GM23338 (cell line): ENCODE measurements at regions not wholly inside any gene's neighbourhood (a gene's known extent, or its start where the extent isn't known, plus 50 kb on each side); places are given as distances from the start of the nearest gene placed in this dataset.

Experiments used
- ATAC-seq: fragments of 200-7000 bp; cut with Tn5 transposase; 3 replicates; pipeline ENCODE4 v1.9.1; 2020
- DNase-seq: peaks from one replicate; pipeline ENCODE4 v3.0.0-alpha.2; 2015; ENCODE audit warnings: low spot score
- H2AFZ ChIP-seq: fragments of 200-600 bp; sonication (generic); 2 replicates; pipeline ENCODE4 v1.8.0; 2016; ENCODE audit warnings: antibody characterized with exemption, mild to moderate bottlenecking, moderate library complexity
- H3F3A ChIP-seq: fragments of 200-600 bp; sonication (generic); replicated peaks from 2 replicates; pipeline ENCODE4 v1.8.0; 2017; ENCODE audit warnings: antibody characterized with exemption, mixed run types, low read depth
- H3K27ac ChIP-seq: fragments of 200-600 bp; sonication (generic); 2 replicates; pipeline ENCODE4 v1.6.1; 2016; ENCODE audit warnings: low read depth
- H3K27me3 ChIP-seq: fragments of 200-600 bp; sonication (generic); 2 replicates; pipeline ENCODE4 v1.8.0; 2016; ENCODE audit warnings: mild to moderate bottlenecking, mixed run types, moderate library complexity; ENCODE audit not compliant: insufficient read depth
- H3K36me3 ChIP-seq: fragments of 200-600 bp; sonication (generic); 2 replicates; pipeline ENCODE4 v1.8.0; 2016; ENCODE audit warnings: mild to moderate bottlenecking; ENCODE audit not compliant: insufficient read depth
- H3K4me1 ChIP-seq: fragments of 200-600 bp; sonication (generic); 2 replicates; pipeline ENCODE4 v1.8.0; 2016; ENCODE audit warnings: mild to moderate bottlenecking, moderate library complexity; ENCODE audit not compliant: insufficient read depth
- H3K4me2 ChIP-seq: fragments of 200-600 bp; sonication (generic); 2 replicates; pipeline ENCODE4 v1.7.1; 2017; ENCODE audit warnings: mixed run types
- H3K4me3 ChIP-seq: fragments of 200-600 bp; sonication (generic); 2 replicates; pipeline ENCODE4 v1.6.1; 2016; ENCODE audit warnings: mixed run types
- H3K79me2 ChIP-seq: fragments of 200-600 bp; sonication (generic); replicated peaks from 2 replicates; pipeline ENCODE4 v1.8.0; 2017; ENCODE audit warnings: mild to moderate bottlenecking; ENCODE audit not compliant: insufficient read depth
- H3K9me2 ChIP-seq: fragments of 200-600 bp; sonication (generic); 2 replicates; pipeline ENCODE4 v1.8.0; 2017; ENCODE audit not compliant: insufficient read depth
- H4K20me1 ChIP-seq: fragments of 200-600 bp; sonication (generic); replicated peaks from 2 replicates; pipeline ENCODE4 v1.8.0; 2017; ENCODE audit warnings: mild to moderate bottlenecking; ENCODE audit not compliant: insufficient read depth
- H3K27ac Mint-ChIP-seq: 2 replicates; pipeline ENCODE4 v1.8.0; 2020; ENCODE audit warnings: inconsistent platforms, mild to moderate bottlenecking, moderate library complexity, mixed read lengths
- H3K27me3 Mint-ChIP-seq: 3 replicates; pipeline ENCODE4 v1.8.0; 2022; ENCODE audit warnings: low read depth, mild to moderate bottlenecking, moderate library complexity, mixed read lengths, inconsistent platforms; ENCODE audit not compliant: insufficient read depth, poor library complexity
- H3K36me3 Mint-ChIP-seq: 3 replicates; pipeline ENCODE4 v1.8.0; 2021; ENCODE audit warnings: low read depth, mild to moderate bottlenecking, inconsistent platforms, moderate library complexity, mixed read lengths
- H3K4me1 Mint-ChIP-seq: 3 replicates; pipeline ENCODE4 v1.8.0; 2020; ENCODE audit warnings: mild to moderate bottlenecking, inconsistent platforms, mixed read lengths
- H3K4me3 Mint-ChIP-seq: 3 replicates; pipeline ENCODE4 v1.8.0; 2021; ENCODE audit warnings: moderate library complexity, mild to moderate bottlenecking, inconsistent platforms, mixed read lengths
- H3K9me3 Mint-ChIP-seq: 3 replicates; pipeline ENCODE4 v1.8.0; 2020; ENCODE audit warnings: moderate library complexity, mild to moderate bottlenecking, inconsistent platforms, mixed read lengths
- EZH2 ChIP-seq: fragments of 200-600 bp; sonication (generic); IDR thresholded peaks from one replicate; pipeline ENCODE4 v1.8.0; 2017; ENCODE audit warnings: antibody characterized with exemption, mild to moderate bottlenecking, low read depth; ENCODE audit not compliant: unreplicated experiment
- JUNB ChIP-seq: IDR thresholded peaks from one replicate; pipeline ENCODE4 v1.6.1; 2016; ENCODE audit warnings: antibody characterized with exemption; ENCODE audit not compliant: unreplicated experiment
- NANOG ChIP-seq: IDR thresholded peaks from 2 replicates; pipeline ENCODE4 v1.6.1; 2016; ENCODE audit warnings: antibody characterized with exemption, borderline replicate concordance
- POLR2AphosphoS5 ChIP-seq: IDR thresholded peaks from 2 replicates; pipeline ENCODE4 v1.6.1; 2016; ENCODE audit warnings: antibody characterized with exemption, low read depth
- ZNF114 ChIP-seq: fragments of 250-450 bp; sonication (Bioruptor Pico); IDR thresholded peaks from 2 replicates; pipeline ENCODE4 v1.5.0; 2020; ENCODE audit warnings: mild to moderate bottlenecking, moderate library complexity
- ZNF331 ChIP-seq: fragments of 250-450 bp; sonication (Bioruptor Pico); IDR thresholded peaks from 2 replicates; pipeline ENCODE4 v1.5.0; 2020; ENCODE audit warnings: low read depth, mild to moderate bottlenecking, moderate library complexity
- TF ChIP-seq, protein P1 (sequence below), 2 experiments: fragments of 200-600 bp in 1 of 2; sonication (generic) in 1 of 2; conservative IDR thresholded peaks; 2 replicates each; pipeline versions ENCODE4 v1.5.1 to v1.6.1; 2016 to 2017; ENCODE audit warnings: antibody characterized with exemption in 2 of 2, low read depth in 2 of 2, mild to moderate bottlenecking in 2 of 2, moderate library complexity in 1 of 2
- TF ChIP-seq, protein P2 (sequence below): IDR thresholded peaks from one replicate; pipeline ENCODE4 v1.6.1; 2018; ENCODE audit warnings: antibody characterized with exemption; ENCODE audit not compliant: unreplicated experiment
- TF ChIP-seq, protein P3 (sequence below): IDR thresholded peaks from 2 replicates; pipeline ENCODE4 v1.6.1; 2016; ENCODE audit warnings: antibody characterized with exemption

DNA sequence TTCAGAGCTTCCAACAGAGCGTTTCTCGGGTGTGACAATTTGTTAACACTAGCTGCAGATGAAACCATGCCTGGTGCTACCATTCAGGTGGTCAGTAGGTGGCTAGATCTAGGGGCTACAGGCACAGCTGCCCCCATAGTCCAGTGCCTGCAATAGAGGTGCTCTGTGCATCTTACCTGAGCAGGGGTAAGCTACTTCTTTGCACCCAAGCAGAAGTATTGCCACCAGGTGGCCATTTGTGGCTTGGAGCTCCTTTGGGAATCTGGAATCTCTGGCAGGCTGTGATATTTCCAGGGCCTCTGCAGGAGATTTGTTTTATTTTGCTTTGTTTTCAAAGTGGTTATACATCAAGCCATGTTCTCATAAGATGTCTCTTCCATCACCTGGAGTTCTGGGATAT, 170.7 kb upstream of the PUDP start:
- TF ChIP-seq, protein P1, sequence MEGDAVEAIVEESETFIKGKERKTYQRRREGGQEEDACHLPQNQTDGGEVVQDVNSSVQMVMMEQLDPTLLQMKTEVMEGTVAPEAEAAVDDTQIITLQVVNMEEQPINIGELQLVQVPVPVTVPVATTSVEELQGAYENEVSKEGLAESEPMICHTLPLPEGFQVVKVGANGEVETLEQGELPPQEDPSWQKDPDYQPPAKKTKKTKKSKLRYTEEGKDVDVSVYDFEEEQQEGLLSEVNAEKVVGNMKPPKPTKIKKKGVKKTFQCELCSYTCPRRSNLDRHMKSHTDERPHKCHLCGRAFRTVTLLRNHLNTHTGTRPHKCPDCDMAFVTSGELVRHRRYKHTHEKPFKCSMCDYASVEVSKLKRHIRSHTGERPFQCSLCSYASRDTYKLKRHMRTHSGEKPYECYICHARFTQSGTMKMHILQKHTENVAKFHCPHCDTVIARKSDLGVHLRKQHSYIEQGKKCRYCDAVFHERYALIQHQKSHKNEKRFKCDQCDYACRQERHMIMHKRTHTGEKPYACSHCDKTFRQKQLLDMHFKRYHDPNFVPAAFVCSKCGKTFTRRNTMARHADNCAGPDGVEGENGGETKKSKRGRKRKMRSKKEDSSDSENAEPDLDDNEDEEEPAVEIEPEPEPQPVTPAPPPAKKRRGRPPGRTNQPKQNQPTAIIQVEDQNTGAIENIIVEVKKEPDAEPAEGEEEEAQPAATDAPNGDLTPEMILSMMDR (conservative IDR thresholded peaks at IDR 0.05; ENCODE audit: low read depth in 2 of 2), result peak; percentile 24 to 47; a peak in 2 of 4 replicates
- no peak for TF ChIP-seq JUNB
- peaks cover 5% of the 10 kb centered on the region; the same call in 1 of the 3 replicates for H3K4me1 Mint-ChIP-seq
- Histone ChIP-seq H3K4me3 (no peak overlapping the region), H3K4me2 (no peak overlapping the region), H3K79me2 (no peaks in the 10 kb centered on the region), H3K27ac (no peak overlapping the region), H3K9me2 (no peaks in the 10 kb centered on the region), H4K20me1 (no peaks in the 10 kb centered on the region), H2AFZ (no peak overlapping the region), H3K36me3 (no peaks in the 10 kb centered on the region), H3K27me3 (no peaks in the 10 kb centered on the region), H3K4me1 (no peaks in the 10 kb centered on the region), H3F3A (no peaks in the 10 kb centered on the region)
- H3K36me3 Mint-ChIP-seq, result no peaks in the 10 kb centered on the region
- H3K9me3 Mint-ChIP-seq, result no peaks in the 10 kb centered on the region
- H3K27me3 Mint-ChIP-seq, result no peaks in the 10 kb centered on the region
- peak; percentile 36; the same call in 2 of the 3 replicates for ATAC-seq
- DNase-seq, result peak; percentile 11
- no peak overlapping the region for H3K27ac Mint-ChIP-seq
- H3K4me3 Mint-ChIP-seq, result no peak overlapping the region

DNA sequence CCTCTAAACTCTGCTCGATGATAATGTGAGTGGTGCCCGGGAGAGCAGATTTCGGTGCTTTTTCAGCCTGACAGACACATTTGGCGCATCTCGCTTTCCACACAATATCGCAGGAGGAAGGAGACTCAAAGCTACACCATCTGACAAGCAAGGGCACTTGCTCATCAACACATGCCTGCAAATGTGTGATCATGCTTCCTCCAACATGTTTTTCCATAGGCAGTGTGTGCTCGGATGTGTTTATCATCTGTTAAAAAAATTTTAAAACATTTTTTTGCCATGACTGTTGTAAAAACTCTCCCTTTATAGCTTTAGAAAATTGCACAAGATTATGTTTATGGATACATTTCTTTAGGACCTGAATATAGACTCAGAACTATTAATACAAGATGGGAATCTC, 170.3 kb upstream of the PUDP start:
- no peak overlapping the region for H3K27ac ChIP-seq
- DNase-seq (no peak), ATAC-seq (no peak)
- no peaks in the 10 kb centered on the region for H3K36me3 ChIP-seq
- H2AFZ ChIP-seq, result no peak overlapping the region
- Mint-ChIP-seq H3K27me3 (no peaks in the 10 kb centered on the region), H3K36me3 (no peaks in the 10 kb centered on the region), H3K9me3 (no peaks in the 10 kb centered on the region), H3K4me3 (no peak overlapping the region), H3K4me1 (peaks cover 5% of the 10 kb centered on the region; the same call in 1 of the 3 replicates), H3K27ac (no peak overlapping the region)
- H3K4me3 ChIP-seq, result no peak overlapping the region
- no peaks in the 10 kb centered on the region for H3K4me1 ChIP-seq
- H3K9me2 ChIP-seq, result no peaks in the 10 kb centered on the region
- no peak overlapping the region for H3K4me2 ChIP-seq
- no peaks in the 10 kb centered on the region for H4K20me1 ChIP-seq
- H3F3A ChIP-seq, result no peaks in the 10 kb centered on the region
- H3K79me2 ChIP-seq, result no peaks in the 10 kb centered on the region
- no peaks in the 10 kb centered on the region for H3K27me3 ChIP-seq
- TF ChIP-seq, protein P2, sequence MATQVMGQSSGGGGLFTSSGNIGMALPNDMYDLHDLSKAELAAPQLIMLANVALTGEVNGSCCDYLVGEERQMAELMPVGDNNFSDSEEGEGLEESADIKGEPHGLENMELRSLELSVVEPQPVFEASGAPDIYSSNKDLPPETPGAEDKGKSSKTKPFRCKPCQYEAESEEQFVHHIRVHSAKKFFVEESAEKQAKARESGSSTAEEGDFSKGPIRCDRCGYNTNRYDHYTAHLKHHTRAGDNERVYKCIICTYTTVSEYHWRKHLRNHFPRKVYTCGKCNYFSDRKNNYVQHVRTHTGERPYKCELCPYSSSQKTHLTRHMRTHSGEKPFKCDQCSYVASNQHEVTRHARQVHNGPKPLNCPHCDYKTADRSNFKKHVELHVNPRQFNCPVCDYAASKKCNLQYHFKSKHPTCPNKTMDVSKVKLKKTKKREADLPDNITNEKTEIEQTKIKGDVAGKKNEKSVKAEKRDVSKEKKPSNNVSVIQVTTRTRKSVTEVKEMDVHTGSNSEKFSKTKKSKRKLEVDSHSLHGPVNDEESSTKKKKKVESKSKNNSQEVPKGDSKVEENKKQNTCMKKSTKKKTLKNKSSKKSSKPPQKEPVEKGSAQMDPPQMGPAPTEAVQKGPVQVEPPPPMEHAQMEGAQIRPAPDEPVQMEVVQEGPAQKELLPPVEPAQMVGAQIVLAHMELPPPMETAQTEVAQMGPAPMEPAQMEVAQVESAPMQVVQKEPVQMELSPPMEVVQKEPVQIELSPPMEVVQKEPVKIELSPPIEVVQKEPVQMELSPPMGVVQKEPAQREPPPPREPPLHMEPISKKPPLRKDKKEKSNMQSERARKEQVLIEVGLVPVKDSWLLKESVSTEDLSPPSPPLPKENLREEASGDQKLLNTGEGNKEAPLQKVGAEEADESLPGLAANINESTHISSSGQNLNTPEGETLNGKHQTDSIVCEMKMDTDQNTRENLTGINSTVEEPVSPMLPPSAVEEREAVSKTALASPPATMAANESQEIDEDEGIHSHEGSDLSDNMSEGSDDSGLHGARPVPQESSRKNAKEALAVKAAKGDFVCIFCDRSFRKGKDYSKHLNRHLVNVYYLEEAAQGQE, result no peak
- TF ChIP-seq, protein P3, sequence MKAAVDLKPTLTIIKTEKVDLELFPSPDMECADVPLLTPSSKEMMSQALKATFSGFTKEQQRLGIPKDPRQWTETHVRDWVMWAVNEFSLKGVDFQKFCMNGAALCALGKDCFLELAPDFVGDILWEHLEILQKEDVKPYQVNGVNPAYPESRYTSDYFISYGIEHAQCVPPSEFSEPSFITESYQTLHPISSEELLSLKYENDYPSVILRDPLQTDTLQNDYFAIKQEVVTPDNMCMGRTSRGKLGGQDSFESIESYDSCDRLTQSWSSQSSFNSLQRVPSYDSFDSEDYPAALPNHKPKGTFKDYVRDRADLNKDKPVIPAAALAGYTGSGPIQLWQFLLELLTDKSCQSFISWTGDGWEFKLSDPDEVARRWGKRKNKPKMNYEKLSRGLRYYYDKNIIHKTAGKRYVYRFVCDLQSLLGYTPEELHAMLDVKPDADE, result no peak
- TF ChIP-seq ZNF114 (CRISPR knock-in tag) (no peak), EZH2 (no peak), ZNF331 (no peak), NANOG (no peak), POLR2AphosphoS5 (no peak), JUNB (no peak)
- TF ChIP-seq, protein P1 (conservative IDR thresholded peaks at IDR 0.05; ENCODE audit: low read depth in 2 of 2), result no peak
